ENCODE measurements at regions not wholly inside any gene's neighbourhood (a gene's known extent, or its start where the extent isn't known, plus 50 kb on each side); places are given as distances from the start of the nearest gene placed in this dataset.

DNA sequence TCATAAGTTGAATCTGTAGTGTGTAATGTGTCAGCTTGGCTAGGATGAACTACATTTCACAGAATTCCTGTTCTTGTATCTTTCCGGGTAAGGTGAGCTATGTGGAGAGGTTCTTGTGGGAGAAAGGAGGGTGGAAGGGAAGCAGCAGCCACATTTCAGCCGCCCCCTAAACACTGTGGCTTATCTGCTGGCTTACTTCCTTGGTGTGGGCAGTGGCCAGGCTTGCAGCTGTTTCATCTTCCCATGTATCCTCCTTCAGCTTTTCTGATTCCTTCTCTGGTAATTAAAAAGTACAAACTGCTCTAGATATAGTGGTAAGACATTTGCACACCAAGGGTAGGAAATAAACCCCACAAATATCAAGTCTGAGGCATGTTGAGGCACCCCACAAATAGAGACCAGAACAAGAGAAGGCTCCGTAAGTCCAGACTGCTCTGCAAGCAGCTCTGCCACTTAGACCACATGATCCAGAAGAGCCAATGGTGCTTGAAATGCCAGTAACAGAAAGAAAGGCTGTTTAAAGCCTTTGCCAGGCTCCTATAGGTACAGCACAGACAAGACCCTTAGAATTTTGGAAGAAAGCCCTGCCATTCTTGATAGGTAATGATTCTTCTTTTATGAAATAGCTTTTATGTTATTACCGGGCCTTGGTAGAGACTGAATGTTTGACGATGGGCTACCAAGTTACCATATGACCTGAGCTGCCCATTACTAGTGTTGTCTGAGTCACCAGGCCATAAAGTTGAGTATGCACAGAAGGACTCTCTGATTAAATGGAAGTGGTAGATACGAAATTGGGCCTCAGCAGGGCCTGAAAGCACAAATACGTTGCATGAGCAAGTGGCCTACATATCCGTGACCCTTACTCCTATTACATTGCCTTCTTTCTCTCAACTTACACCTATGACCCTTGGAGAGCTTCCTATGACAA is 215.0 kb upstream of the SGK1 start:
- TF ChIP-seq ISL1 (CRISPR knock-in tag; IDR thresholded peaks at IDR 0.05) = no peak
- TF ChIP-seq ZFP30 (CRISPR knock-in tag; IDR thresholded peaks at IDR 0.05) = no peak
- no peak for TF ChIP-seq RARB (CRISPR knock-in tag; IDR thresholded peaks at IDR 0.05)
- TF ChIP-seq TOX (CRISPR knock-in tag; IDR thresholded peaks at IDR 0.05; ENCODE audit: borderline replicate concordance) = no peak
- no peak for TF ChIP-seq ZFP3 (CRISPR knock-in tag; IDR thresholded peaks at IDR 0.05)
- no peak for TF ChIP-seq ARNTL (CRISPR knock-in tag; IDR thresholded peaks at IDR 0.05; ENCODE audit: borderline replicate concordance, low read depth)
- TF ChIP-seq, protein P1, sequence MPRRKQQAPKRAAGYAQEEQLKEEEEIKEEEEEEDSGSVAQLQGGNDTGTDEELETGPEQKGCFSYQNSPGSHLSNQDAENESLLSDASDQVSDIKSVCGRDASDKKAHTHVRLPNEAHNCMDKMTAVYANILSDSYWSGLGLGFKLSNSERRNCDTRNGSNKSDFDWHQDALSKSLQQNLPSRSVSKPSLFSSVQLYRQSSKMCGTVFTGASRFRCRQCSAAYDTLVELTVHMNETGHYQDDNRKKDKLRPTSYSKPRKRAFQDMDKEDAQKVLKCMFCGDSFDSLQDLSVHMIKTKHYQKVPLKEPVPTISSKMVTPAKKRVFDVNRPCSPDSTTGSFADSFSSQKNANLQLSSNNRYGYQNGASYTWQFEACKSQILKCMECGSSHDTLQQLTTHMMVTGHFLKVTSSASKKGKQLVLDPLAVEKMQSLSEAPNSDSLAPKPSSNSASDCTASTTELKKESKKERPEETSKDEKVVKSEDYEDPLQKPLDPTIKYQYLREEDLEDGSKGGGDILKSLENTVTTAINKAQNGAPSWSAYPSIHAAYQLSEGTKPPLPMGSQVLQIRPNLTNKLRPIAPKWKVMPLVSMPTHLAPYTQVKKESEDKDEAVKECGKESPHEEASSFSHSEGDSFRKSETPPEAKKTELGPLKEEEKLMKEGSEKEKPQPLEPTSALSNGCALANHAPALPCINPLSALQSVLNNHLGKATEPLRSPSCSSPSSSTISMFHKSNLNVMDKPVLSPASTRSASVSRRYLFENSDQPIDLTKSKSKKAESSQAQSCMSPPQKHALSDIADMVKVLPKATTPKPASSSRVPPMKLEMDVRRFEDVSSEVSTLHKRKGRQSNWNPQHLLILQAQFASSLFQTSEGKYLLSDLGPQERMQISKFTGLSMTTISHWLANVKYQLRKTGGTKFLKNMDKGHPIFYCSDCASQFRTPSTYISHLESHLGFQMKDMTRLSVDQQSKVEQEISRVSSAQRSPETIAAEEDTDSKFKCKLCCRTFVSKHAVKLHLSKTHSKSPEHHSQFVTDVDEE (CRISPR knock-in tag; IDR thresholded peaks at IDR 0.05) = no peak

All from SK-N-SH treated with all-trans-retinoic acid at 6 μM for 48 hours (cell line).